GM12878 (cell line): ENCODE measurements at regions not wholly inside any gene's neighbourhood (a gene's known extent, or its start where the extent isn't known, plus 50 kb on each side); places are given as distances from the start of the nearest gene placed in this dataset.

ENCODE experiments used
- ATAC-seq: fragments of 200-7000 bp; cut with Tn5 transposase; 3 replicates; pipeline ENCODE4 v1.9.1; 2020; ENCODE audit warnings: mild to moderate bottlenecking, moderate library complexity
- BruUV-seq: library from RNA; stranded (reverse); fragments of 400-500 nt; replicated peaks from 2 replicates; lab custom pipeline; 2021; lab: Mats Ljungman, UMichigan
- CTCF ChIA-PET: fragments of 300-600 bp; sonication (Branson Sonifier 250); formaldehyde crosslinking; extraction: SDS; loops from one replicate; lab custom pipeline; 2021; ENCODE audit warnings: inconsistent platforms; lab: Yijun Ruan, JAX
- POLR2A ChIA-PET: fragments of 350-600 bp; formaldehyde crosslinking; extraction: SDS; loops from one replicate; lab custom pipeline; 2021; ENCODE audit warnings: inconsistent platforms; lab: Charles Lee
- RAD21 ChIA-PET: fragments of 300-600 bp; sonication (Branson Sonifier 250); formaldehyde crosslinking; loops from one replicate; lab custom pipeline; 2023; ENCODE audit warnings: antibody characterized with exemption; ENCODE audit not compliant: unreplicated experiment; lab: Charles Lee
- SMC1A ChIA-PET: fragments of 300-600 bp; sonication (Branson Sonifier 250); formaldehyde crosslinking; loops from one replicate; lab custom pipeline; 2023; ENCODE audit not compliant: unreplicated experiment, uncharacterized antibody; lab: Charles Lee
- DNase-seq: peaks from one replicate; pipeline ENCODE4 v3.0.0-alpha.2; 2011; ENCODE audit warnings: low read depth, low spot score
- FAIRE-seq: peaks from 3 replicates; lab custom pipeline; 2011; peaks lifted over from hg19 to GRCh38; lab: Jason Lieb, UNC
- H2AFZ ChIP-seq: 2 replicates; pipeline ENCODE4 v1.6.0; 2011; ENCODE audit warnings: low read depth, low read length, control low read depth; ENCODE audit not compliant: control insufficient read depth
- H3K27ac ChIP-seq: 2 replicates; pipeline ENCODE4 v1.5.1; 2011; ENCODE audit warnings: control low read depth; ENCODE audit not compliant: control insufficient read depth, insufficient read depth
- H3K27me3 ChIP-seq, 2 experiments: replicated peaks in 1 of 2; 2 replicates each; pipeline versions ENCODE4 v1.6.0 to v1.6.1; 2011; ENCODE audit warnings: low read length in 1 of 2; ENCODE audit not compliant: control insufficient read depth in 2 of 2, insufficient read depth in 2 of 2
- H3K36me3 ChIP-seq, 2 experiments: 2 replicates each; pipeline ENCODE4 v1.5.1; 2011; ENCODE audit warnings: low read length in 1 of 2; ENCODE audit not compliant: control insufficient read depth in 2 of 2, insufficient read depth in 2 of 2
- H3K4me1 ChIP-seq: 2 replicates; pipeline ENCODE4 v1.6.1; 2011; ENCODE audit warnings: mild to moderate bottlenecking, low read length, moderate library complexity, mixed read lengths; ENCODE audit not compliant: control insufficient read depth, insufficient read depth
- H3K4me2 ChIP-seq: 2 replicates; pipeline ENCODE4 v1.6.0; 2011; ENCODE audit warnings: control low read depth; ENCODE audit not compliant: control insufficient read depth, insufficient read depth
- H3K4me3 ChIP-seq: fragments of 200-600 bp; sonication (generic); 2 replicates; pipeline ENCODE4 v1.5.1; 2016
- H3K79me2 ChIP-seq: 2 replicates; pipeline ENCODE4 v1.6.0; 2011; ENCODE audit warnings: low read length; ENCODE audit not compliant: control insufficient read depth, insufficient read depth
- H3K9ac ChIP-seq: 2 replicates; pipeline ENCODE4 v1.8.0; 2011; ENCODE audit warnings: low read length, control low read depth, mixed read lengths; ENCODE audit not compliant: control insufficient read depth, insufficient read depth
- H3K9me3 ChIP-seq: replicated peaks from 3 replicates; pipeline ENCODE4 v1.5.1; 2011; ENCODE audit warnings: mild to moderate bottlenecking, low read length; ENCODE audit not compliant: control insufficient read depth, insufficient read depth
- H4K20me1 ChIP-seq: 2 replicates; pipeline ENCODE4 v1.6.0; 2011; ENCODE audit not compliant: control insufficient read depth, insufficient read depth
- ASH2L ChIP-seq: fragments of 300-600, 200-600 bp; sonication (generic); IDR thresholded peaks from 2 replicates; pipeline ENCODE4 v1.6.1; 2017; ENCODE audit warnings: low read depth, mild to moderate bottlenecking, borderline replicate concordance
- POLR2AphosphoS5 ChIP-seq: IDR thresholded peaks from 2 replicates; pipeline ENCODE4 v1.6.1; 2011; ENCODE audit warnings: mild to moderate bottlenecking, low read length, inconsistent platforms
- SUPT20H ChIP-seq: IDR thresholded peaks from 2 replicates; pipeline ENCODE4 v1.6.1; 2011; ENCODE audit warnings: low read depth, mild to moderate bottlenecking, low read length, moderate library complexity, borderline replicate concordance; ENCODE audit not compliant: control insufficient read depth
- SUZ12 ChIP-seq: fragments of 200-600 bp; sonication (generic); IDR thresholded peaks from one replicate; pipeline ENCODE4 v1.6.1; 2018; ENCODE audit warnings: antibody characterized with exemption, mild to moderate bottlenecking; ENCODE audit not compliant: unreplicated experiment
- YY1 ChIP-seq: IDR thresholded peaks from 2 replicates; pipeline ENCODE4 v1.6.1; 2011; ENCODE audit warnings: low read depth, mild to moderate bottlenecking, low read length
- WGBS: methylation state at CpG from one replicate; pipeline ENCODE4 v1.1.6; 2016; ENCODE audit warnings: low lambda C conversion rate; ENCODE audit not compliant: insufficient replicate concordance, insufficient coverage; ENCODE audit errors: missing lambda C conversion rate; 5-methylcytosine and 5-hydroxymethylcytosine counted together
- in situ Hi-C: fragments of 300-500 bp; cut with MboI; formaldehyde crosslinking; loops from 9 replicates; pipeline ENCODE4 v1.14.3; 2018; ENCODE audit warnings: mixed read lengths
- intact Hi-C: fragments of 100-400 bp; cut with micrococcal nuclease; formaldehyde crosslinking; loops from one replicate; pipeline ENCODE4 v1.14.2; 2022; ENCODE audit not compliant: unreplicated experiment

DNA sequence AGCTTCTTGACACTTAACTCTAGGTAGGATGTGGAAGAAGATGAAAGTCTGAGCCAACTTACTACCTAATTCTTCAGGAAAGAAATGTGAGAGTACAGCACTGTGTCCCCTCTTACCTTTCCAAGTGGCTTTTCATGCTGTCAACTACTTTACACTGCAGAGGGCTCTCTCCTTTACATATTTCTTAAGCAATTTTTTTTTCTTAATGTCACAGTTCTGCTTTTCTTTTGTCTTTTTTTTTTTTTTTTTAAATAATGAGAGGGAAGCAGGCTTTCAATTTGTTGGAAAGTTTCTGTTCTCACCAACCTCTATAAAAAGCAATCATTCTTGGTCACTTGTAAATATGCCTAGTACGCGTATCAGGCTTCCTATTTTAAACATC is 212.7 kb upstream of the MIR17HG start:
- intact Hi-C loops: loop anchor here (1.0 to 5.0 kb wide), 3 partner anchors 112 to 588 kb away; no protein-coding TSS in a partner anchor
- DNase-seq: no peak
- Histone ChIP-seq H3K27me3 (no peaks in the 10 kb centered on the region), H3K9ac (no peak overlapping the region), H4K20me1 (no peaks in the 10 kb centered on the region), H3K4me2 (no peak overlapping the region), H3K36me3 (no peaks in the 10 kb centered on the region), H3K4me3 (no peak overlapping the region), H3K27ac (no peak overlapping the region), H3K4me1 (no peaks in the 10 kb centered on the region), H3K79me2 (no peaks in the 10 kb centered on the region)
- SMC1A ChIA-PET: interaction anchor here (0.9 to 3.1 kb wide), 8 partner anchors 9 to 272 kb away, joined by 3 to 19 read pairs (median 6); no protein-coding TSS in a partner anchor
- no peak; the same call in 2 of the 3 replicates for ATAC-seq
- CTCF ChIA-PET: interaction anchor here (0.7 to 3.1 kb wide), 18 partner anchors 8 to 271 kb away, joined by 3 to 15 read pairs (median 3); no protein-coding TSS in a partner anchor
- TF ChIP-seq POLR2AphosphoS5: no peak
- TF ChIP-seq SUZ12: no peak
- no peak for TF ChIP-seq YY1
- no peak for TF ChIP-seq ASH2L
- TF ChIP-seq, all 136 proteins: peak for 0
- no peaks in the 10 kb centered on the region for H3K9me3 ChIP-seq
- FAIRE-seq: no peak
- ChIA-PET RAD21 (interaction anchor here (0.8 to 1.0 kb wide), 3 partner anchors 9 to 113 kb away, joined by 3 to 4 read pairs (median 3); no protein-coding TSS in a partner anchor), POLR2A (no interaction called here)
- H2AFZ ChIP-seq: no peak overlapping the region
- no TSS peak for BruUV-seq
- 18% methylated on average over 2 of the region's 2 CpGs for WGBS
- in situ Hi-C loops: no loop called here

DNA sequence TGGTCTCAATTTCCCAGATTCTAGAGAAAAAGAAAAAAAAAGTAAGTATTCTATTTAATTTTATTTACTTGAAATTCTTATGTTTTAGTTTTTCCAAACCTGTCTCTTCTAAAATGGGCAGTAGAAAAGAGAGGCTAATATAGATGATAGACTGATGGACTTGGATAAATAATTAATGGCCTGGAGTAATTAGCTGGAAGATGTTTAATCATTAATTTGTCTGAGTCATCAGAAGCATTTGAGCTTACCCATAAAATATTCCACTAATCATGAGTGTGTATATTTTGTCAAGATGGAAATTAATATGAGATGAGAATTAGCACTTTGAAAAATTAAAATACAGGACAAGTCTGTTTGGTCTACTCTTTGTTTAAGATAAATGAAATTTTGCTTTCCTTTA is 212.1 kb upstream of the MIR17HG start:
- H3K9ac ChIP-seq: no peak overlapping the region
- DNase-seq: no peak
- H3K36me3 ChIP-seq: no peaks in the 10 kb centered on the region
- ChIA-PET RAD21 (interaction anchor here (1.9 kb wide), 1 partner anchor 112 kb away, joined by 6 read pairs; no protein-coding TSS in a partner anchor), SMC1A (interaction anchor here (1.2 to 3.1 kb wide), 7 partner anchors 8 to 271 kb away, joined by 3 to 19 read pairs (median 7); no protein-coding TSS in a partner anchor)
- H3K4me2 ChIP-seq: no peak overlapping the region
- H3K27me3 ChIP-seq: no peaks in the 10 kb centered on the region
- TF ChIP-seq SUPT20H: no peak
- TF ChIP-seq, all 136 proteins: peak for 0
- POLR2A ChIA-PET: no interaction called here
- intact Hi-C loops (loop anchor here (2.0 kb wide), 1 partner anchor 111 kb away; no protein-coding TSS in a partner anchor), in situ Hi-C loops (no loop called here)
- Histone ChIP-seq H3K9me3 (no peaks in the 10 kb centered on the region), H3K4me3 (no peak overlapping the region), H3K27ac (no peak overlapping the region), H3K4me1 (no peaks in the 10 kb centered on the region), H3K79me2 (no peaks in the 10 kb centered on the region), H2AFZ (no peak overlapping the region), H4K20me1 (no peaks in the 10 kb centered on the region)
- ATAC-seq: no peak
- no TSS peak for BruUV-seq
- no peak for FAIRE-seq
- CTCF ChIA-PET: interaction anchor here (0.7 to 3.1 kb wide), 15 partner anchors 8 to 276 kb away, joined by 3 to 15 read pairs (median 3); no protein-coding TSS in a partner anchor
